CD4-positive, alpha-beta T cell (primary cell): ENCODE measurements at regions not wholly inside any gene's neighbourhood (a gene's known extent, or its start where the extent isn't known, plus 50 kb on each side); places are given as distances from the start of the nearest gene placed in this dataset.

Source experiments
- ATAC-seq: fragments of 200-7000 bp; cut with Tn5 transposase; one replicate; pipeline ENCODE4 v1.10.0; 2022; ENCODE audit warnings: mild to moderate bottlenecking; ENCODE audit not compliant: poor library complexity
- CTCF ChIA-PET: fragments of 350-600 bp; sonication (Branson Sonifier 250); formaldehyde crosslinking; loops from one replicate; lab custom pipeline; 2021; ENCODE audit warnings: antibody characterized with exemption, inconsistent platforms; lab: Charles Lee
- POLR2A ChIA-PET: fragments of 350-600 bp; sonication (Branson Sonifier 250); formaldehyde crosslinking; loops from one replicate; lab custom pipeline; 2021; ENCODE audit warnings: antibody characterized with exemption, inconsistent platforms; lab: Charles Lee
- DNase-seq, 14 experiments: peaks; one replicate each; pipeline ENCODE4 v3.0.0-alpha.2; 2013 to 2020; ENCODE audit warnings: mixed read lengths in 2 of 14
- H3K27ac ChIP-seq, 2 donors: one replicate each; pipeline versions ENCODE4 v1.5.1 to v1.7.0; 2013; ENCODE audit warnings: low read length in 2 of 2, low read depth in 1 of 2, mild to moderate bottlenecking in 1 of 2
- H3K27me3 ChIP-seq, 2 experiments: 1 replicate in 1 of 2; 2 replicates in 1 of 2; pipeline versions ENCODE4 v1.6.1 to v1.7.0; 2013; ENCODE audit warnings: low read length in 2 of 2, control low read depth in 1 of 2, mild to moderate bottlenecking in 1 of 2, moderate library complexity in 1 of 2; ENCODE audit not compliant: insufficient read depth in 2 of 2, control insufficient read depth in 1 of 2
- H3K36me3 ChIP-seq: one replicate; pipeline ENCODE4 v1.6.1; 2013; ENCODE audit warnings: low read length, control low read depth; ENCODE audit not compliant: insufficient read depth
- H3K4me1 ChIP-seq: one replicate; pipeline ENCODE4 v1.6.1; 2013; ENCODE audit warnings: low read length, control low read depth; ENCODE audit not compliant: insufficient read depth
- H3K4me3 ChIP-seq: one replicate; pipeline ENCODE4 v1.5.1; 2013; ENCODE audit warnings: mild to moderate bottlenecking, low read length, moderate library complexity
- H3K9me3 ChIP-seq, 2 experiments: 1 replicate in 1 of 2; 2 replicates in 1 of 2; pipeline versions ENCODE4 v1.6.1 to v1.7.0; 2013; ENCODE audit warnings: low read length in 2 of 2, mild to moderate bottlenecking in 2 of 2, control low read depth in 1 of 2, moderate library complexity in 1 of 2; ENCODE audit not compliant: control insufficient read depth in 1 of 2, insufficient read depth in 1 of 2
- H3K27ac Mint-ChIP-seq: one replicate; pipeline ENCODE4 v1.8.0; 2020; ENCODE audit warnings: mixed read lengths
- H3K27me3 Mint-ChIP-seq: one replicate; pipeline ENCODE4 v1.8.0; 2021; ENCODE audit warnings: mixed read lengths
- H3K36me3 Mint-ChIP-seq: one replicate; pipeline ENCODE4 v1.8.0; 2021; ENCODE audit warnings: low read depth, mixed read lengths
- H3K4me1 Mint-ChIP-seq: one replicate; pipeline ENCODE4 v1.8.0; 2021; ENCODE audit warnings: low read depth, mixed read lengths
- H3K4me3 Mint-ChIP-seq: one replicate; pipeline ENCODE4 v1.8.0; 2020; ENCODE audit warnings: mild to moderate bottlenecking, mixed read lengths
- H3K9me3 Mint-ChIP-seq: one replicate; pipeline ENCODE4 v1.8.0; 2020; ENCODE audit warnings: mixed read lengths
- intact Hi-C, 2 experiments: fragments of 100-400 bp; cut with DNase I in 1 of 2; cut with micrococcal nuclease in 1 of 2; formaldehyde crosslinking; loops; one replicate each; pipeline versions ENCODE4 v1.15.1 to v1.9.0; 2023 to 2025; cut with DNase I, micrococcal nuclease
- TF ChIP-seq, protein P1 (sequence below): fragments of 200-600 bp; IDR thresholded peaks from one replicate; pipeline ENCODE4 v1.8.0; 2022; ENCODE audit warnings: antibody characterized with exemption, mild to moderate bottlenecking

DNA sequence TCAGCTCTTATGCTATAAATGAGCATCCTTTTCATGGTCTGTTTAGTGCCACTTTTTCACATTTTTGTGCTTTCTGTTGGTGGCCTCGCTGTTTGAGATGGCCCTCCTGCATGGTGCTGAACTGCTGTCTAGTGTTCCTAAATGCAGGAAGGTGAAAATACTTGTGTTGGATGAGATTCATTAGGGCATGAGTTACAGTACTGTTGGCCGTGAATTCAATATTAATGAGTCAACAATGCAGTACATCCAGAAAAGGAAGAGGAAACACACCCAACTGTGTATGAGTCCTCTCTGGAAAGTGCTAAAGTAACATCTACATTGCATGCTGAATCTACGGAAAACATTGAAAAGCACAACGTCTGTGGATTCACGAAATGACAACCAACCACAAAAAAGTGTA, 124.0 kb downstream of the HERPUD2 start:
- ChIA-PET POLR2A (no interaction called here), CTCF (no interaction called here)
- H3K36me3 Mint-ChIP-seq, result no peaks in the 10 kb centered on the region
- H3K36me3 ChIP-seq, result no peaks in the 10 kb centered on the region
- no peaks in the 10 kb centered on the region for H3K4me1 Mint-ChIP-seq
- H3K9me3 Mint-ChIP-seq, result no peaks in the 10 kb centered on the region
- no peak for ATAC-seq
- no peak overlapping the region for H3K4me3 ChIP-seq
- TF ChIP-seq, protein P1, sequence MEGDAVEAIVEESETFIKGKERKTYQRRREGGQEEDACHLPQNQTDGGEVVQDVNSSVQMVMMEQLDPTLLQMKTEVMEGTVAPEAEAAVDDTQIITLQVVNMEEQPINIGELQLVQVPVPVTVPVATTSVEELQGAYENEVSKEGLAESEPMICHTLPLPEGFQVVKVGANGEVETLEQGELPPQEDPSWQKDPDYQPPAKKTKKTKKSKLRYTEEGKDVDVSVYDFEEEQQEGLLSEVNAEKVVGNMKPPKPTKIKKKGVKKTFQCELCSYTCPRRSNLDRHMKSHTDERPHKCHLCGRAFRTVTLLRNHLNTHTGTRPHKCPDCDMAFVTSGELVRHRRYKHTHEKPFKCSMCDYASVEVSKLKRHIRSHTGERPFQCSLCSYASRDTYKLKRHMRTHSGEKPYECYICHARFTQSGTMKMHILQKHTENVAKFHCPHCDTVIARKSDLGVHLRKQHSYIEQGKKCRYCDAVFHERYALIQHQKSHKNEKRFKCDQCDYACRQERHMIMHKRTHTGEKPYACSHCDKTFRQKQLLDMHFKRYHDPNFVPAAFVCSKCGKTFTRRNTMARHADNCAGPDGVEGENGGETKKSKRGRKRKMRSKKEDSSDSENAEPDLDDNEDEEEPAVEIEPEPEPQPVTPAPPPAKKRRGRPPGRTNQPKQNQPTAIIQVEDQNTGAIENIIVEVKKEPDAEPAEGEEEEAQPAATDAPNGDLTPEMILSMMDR, result no peak
- H3K4me1 ChIP-seq, result no peaks in the 10 kb centered on the region
- H3K27ac ChIP-seq, result no peak overlapping the region
- H3K27ac Mint-ChIP-seq, result no peak overlapping the region
- H3K27me3 ChIP-seq, result no peaks in the 10 kb centered on the region
- DNase-seq, result no peak
- no peak overlapping the region for H3K4me3 Mint-ChIP-seq
- no peaks in the 10 kb centered on the region for H3K9me3 ChIP-seq
- H3K27me3 Mint-ChIP-seq, result peaks cover 5% of the 10 kb centered on the region
- intact Hi-C loops, result no loop called here

DNA sequence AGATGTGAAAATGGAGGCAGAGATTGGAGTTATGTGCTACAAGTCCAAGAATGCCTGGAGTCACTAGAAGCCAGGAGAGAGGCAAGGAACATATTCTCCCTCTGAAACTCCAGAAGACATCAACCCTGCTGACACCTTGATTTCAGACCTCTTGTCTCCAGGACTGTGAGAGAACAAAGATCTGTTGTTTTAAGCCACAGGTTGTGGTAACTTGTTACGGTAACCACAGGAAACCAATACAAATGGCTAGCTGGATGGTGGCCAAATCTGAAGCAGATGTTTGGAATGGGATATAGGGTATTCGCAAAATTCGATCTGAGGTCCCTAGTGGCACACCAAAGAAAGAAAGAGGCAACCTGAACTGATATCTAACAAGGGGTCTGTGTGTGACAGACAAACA, 129.0 kb downstream of the HERPUD2 start:
- no peak overlapping the region for H3K27ac ChIP-seq
- H3K27me3 ChIP-seq, result peaks cover 0 to 1% of the 10 kb centered on the region in 2 experiments
- no peaks in the 10 kb centered on the region for H3K9me3 ChIP-seq
- TF ChIP-seq, protein P1, result no peak
- H3K4me3 ChIP-seq, result no peak overlapping the region
- ChIA-PET CTCF (no interaction called here), POLR2A (no interaction called here)
- H3K4me3 Mint-ChIP-seq, result no peak overlapping the region
- no peaks in the 10 kb centered on the region for H3K4me1 ChIP-seq
- no peak overlapping the region for H3K27ac Mint-ChIP-seq
- DNase-seq (no peak), ATAC-seq (no peak)
- no peaks in the 10 kb centered on the region for H3K36me3 Mint-ChIP-seq
- H3K27me3 Mint-ChIP-seq, result peaks cover 17% of the 10 kb centered on the region
- H3K4me1 Mint-ChIP-seq, result no peaks in the 10 kb centered on the region
- intact Hi-C loops, result no loop called here
- H3K36me3 ChIP-seq, result no peaks in the 10 kb centered on the region
- no peaks in the 10 kb centered on the region for H3K9me3 Mint-ChIP-seq

DNA sequence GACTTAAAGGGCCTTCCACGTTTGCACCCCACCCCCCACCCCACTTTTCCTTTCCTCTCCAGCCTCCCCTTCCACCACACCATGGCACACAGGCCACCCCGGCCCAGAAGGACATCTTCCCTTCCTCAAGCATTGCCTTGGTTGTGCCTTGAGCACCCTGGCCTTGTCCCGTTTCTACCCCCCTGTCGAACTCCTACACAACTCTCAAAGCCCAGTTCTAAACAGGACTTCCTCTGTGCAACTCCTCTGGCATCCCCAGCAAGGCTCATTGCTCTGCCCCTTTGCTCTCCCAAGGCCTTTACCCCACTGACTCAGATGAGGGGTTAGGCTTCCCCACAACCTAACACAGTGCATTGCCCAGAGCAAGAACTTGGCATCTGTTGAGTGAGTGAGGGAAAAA, 136.1 kb downstream of the HERPUD2 start:
- H3K36me3 Mint-ChIP-seq, result no peaks in the 10 kb centered on the region
- intact Hi-C loops, result no loop called here
- H3K27me3 ChIP-seq, result peaks cover 0 to 9% of the 10 kb centered on the region in 2 experiments
- no peaks in the 10 kb centered on the region for H3K36me3 ChIP-seq
- H3K9me3 ChIP-seq, result no peaks in the 10 kb centered on the region
- H3K4me1 ChIP-seq, result no peaks in the 10 kb centered on the region
- H3K27me3 Mint-ChIP-seq, result peaks cover 9% of the 10 kb centered on the region
- H3K4me3 ChIP-seq, result no peak overlapping the region
- no peak overlapping the region for H3K27ac ChIP-seq
- ChIA-PET CTCF (no interaction called here), POLR2A (no interaction called here)
- TF ChIP-seq, protein P1, result no peak
- H3K4me1 Mint-ChIP-seq, result no peaks in the 10 kb centered on the region
- no peak overlapping the region for H3K4me3 Mint-ChIP-seq
- DNase-seq, result no peak
- no peak overlapping the region for H3K27ac Mint-ChIP-seq
- ATAC-seq, result no peak
- no peaks in the 10 kb centered on the region for H3K9me3 Mint-ChIP-seq
